ENCODE measurements at regions not wholly inside any gene's neighbourhood (a gene's known extent, or its start where the extent isn't known, plus 50 kb on each side); places are given as distances from the start of the nearest gene placed in this dataset.

GRCh38 chrX:69020316-69020715 is 144.9 kb downstream of the PJA1 start:
- DNase-seq (ENCODE audit: low read depth, low spot score) (no peak), FAIRE-seq (no peak)
- H3K4me2 ChIP-seq (ENCODE audit: insufficient read depth, low read length), result no peak overlapping the region
- no peaks in the 10 kb centered on the region for H3K27me3 ChIP-seq (ENCODE audit: control insufficient read depth in 2 of 2, insufficient read depth in 2 of 2, low read length in 2 of 2)
- H3K27ac ChIP-seq (ENCODE audit: insufficient read depth, low read depth, low read length), result no peak overlapping the region
- H3K79me2 ChIP-seq (ENCODE audit: control insufficient read depth, insufficient read depth, low read length), result no peaks in the 10 kb centered on the region
- dilution Hi-C loops (cut with MboI; ENCODE audit: extremely low pct_ligation_motif_present, low sequenced_read_pairs) (no loop called here), intact Hi-C loops (cut with micrococcal nuclease) (no loop called here)
- no peaks in the 10 kb centered on the region for H3K36me3 ChIP-seq (ENCODE audit: control insufficient read depth in 2 of 2, extremely low read depth in 1 of 2, insufficient read depth in 2 of 2, low read length in 2 of 2)
- POLR2A ChIA-PET, result interaction anchor here (1.3 kb wide), 1 partner anchor 192 kb away, joined by 3 read pairs; the partner anchor contains the start of gene EFNB1
- H3K4me1 ChIP-seq (ENCODE audit: control insufficient read depth, extremely low read depth, insufficient read depth, low read length), result peaks cover 15% of the 10 kb centered on the region
- no peak overlapping the region for H2AFZ ChIP-seq (ENCODE audit: low read depth, low read length)
- H4K20me1 ChIP-seq (replicated peaks; ENCODE audit: control insufficient read depth, extremely low read depth, insufficient read depth, low read length), result no peaks in the 10 kb centered on the region
- no peaks in the 10 kb centered on the region for H3K9me3 ChIP-seq (replicated peaks; ENCODE audit: control insufficient read depth, insufficient read depth, low read length)
- CTCF ChIA-PET, result interaction anchor here (1.0 to 2.7 kb wide), 2 partner anchors 24 to 192 kb away, joined by 3 to 9 read pairs; partner anchors contain the start of gene EFNB1
- no peak overlapping the region for H3K9ac ChIP-seq (replicated peaks; ENCODE audit: extremely low read depth, insufficient read depth, low read length)
- H3K9me1 ChIP-seq (replicated peaks; ENCODE audit: control insufficient read depth, extremely low read depth, insufficient read depth, low read length), result no peaks in the 10 kb centered on the region
- no peak for TF ChIP-seq GATA2 (IDR thresholded peaks at IDR 0.05; ENCODE audit: insufficient read depth, insufficient read length, low read depth, low read length)
- TF ChIP-seq FOS (IDR thresholded peaks at IDR 0.05; ENCODE audit: borderline replicate concordance, insufficient read depth, low read length), result no peak
- TF ChIP-seq POLR2AphosphoS5 (IDR thresholded peaks at IDR 0.05; ENCODE audit: insufficient read depth, low read depth, low read length), result no peak
- no peak for TF ChIP-seq MYC (IDR thresholded peaks at IDR 0.05; ENCODE audit: low read depth, low read length)
- TF ChIP-seq, protein P1, sequence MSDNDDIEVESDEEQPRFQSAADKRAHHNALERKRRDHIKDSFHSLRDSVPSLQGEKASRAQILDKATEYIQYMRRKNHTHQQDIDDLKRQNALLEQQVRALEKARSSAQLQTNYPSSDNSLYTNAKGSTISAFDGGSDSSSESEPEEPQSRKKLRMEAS (IDR thresholded peaks at IDR 0.05; ENCODE audit: insufficient read depth, insufficient read length), result no peak
- TF ChIP-seq, protein P2, sequence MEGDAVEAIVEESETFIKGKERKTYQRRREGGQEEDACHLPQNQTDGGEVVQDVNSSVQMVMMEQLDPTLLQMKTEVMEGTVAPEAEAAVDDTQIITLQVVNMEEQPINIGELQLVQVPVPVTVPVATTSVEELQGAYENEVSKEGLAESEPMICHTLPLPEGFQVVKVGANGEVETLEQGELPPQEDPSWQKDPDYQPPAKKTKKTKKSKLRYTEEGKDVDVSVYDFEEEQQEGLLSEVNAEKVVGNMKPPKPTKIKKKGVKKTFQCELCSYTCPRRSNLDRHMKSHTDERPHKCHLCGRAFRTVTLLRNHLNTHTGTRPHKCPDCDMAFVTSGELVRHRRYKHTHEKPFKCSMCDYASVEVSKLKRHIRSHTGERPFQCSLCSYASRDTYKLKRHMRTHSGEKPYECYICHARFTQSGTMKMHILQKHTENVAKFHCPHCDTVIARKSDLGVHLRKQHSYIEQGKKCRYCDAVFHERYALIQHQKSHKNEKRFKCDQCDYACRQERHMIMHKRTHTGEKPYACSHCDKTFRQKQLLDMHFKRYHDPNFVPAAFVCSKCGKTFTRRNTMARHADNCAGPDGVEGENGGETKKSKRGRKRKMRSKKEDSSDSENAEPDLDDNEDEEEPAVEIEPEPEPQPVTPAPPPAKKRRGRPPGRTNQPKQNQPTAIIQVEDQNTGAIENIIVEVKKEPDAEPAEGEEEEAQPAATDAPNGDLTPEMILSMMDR (IDR thresholded peaks at IDR 0.05; ENCODE audit: extremely low read depth in 1 of 2, insufficient read depth in 1 of 2, low read depth in 1 of 2, low read length in 2 of 2), result no peak
- TF ChIP-seq POLR2A (IDR thresholded peaks at IDR 0.05; ENCODE audit: low read depth, low read length), result no peak
- TF ChIP-seq JUN (IDR thresholded peaks at IDR 0.05; ENCODE audit: borderline replicate concordance, insufficient read depth, insufficient read length, low read depth), result no peak
- TF ChIP-seq EZH2 (IDR thresholded peaks at IDR 0.05; ENCODE audit: borderline replicate concordance, low read depth, low read length, severe bottlenecking), result no peak
- H3K4me3 ChIP-seq (replicated peaks in 1 of 3; ENCODE audit: insufficient read depth in 1 of 3, low read depth in 1 of 3, low read length in 3 of 3), result no peak overlapping the region
- no TSS peak for BruUV-seq (replicated peaks)

All from endothelial cell of umbilical vein (primary cell).